Psoas muscle (tissue), 7 donors: ENCODE measurements at regions not wholly inside any gene's neighbourhood (a gene's known extent, or its start where the extent isn't known, plus 50 kb on each side); places are given as distances from the start of the nearest gene placed in this dataset.

ENCODE experiments used
- ATAC-seq, 4 donors: fragments of 200-7000 bp; cut with Tn5 transposase; one replicate each; pipeline ENCODE4 v1.9.1; 2020; ENCODE audit warnings: moderate library complexity in 3 of 4, mild to moderate bottlenecking in 2 of 4
- DNase-seq, 2 donors: peaks; one replicate each; pipeline ENCODE4 v3.0.0-alpha.2; 2020
- H3K27ac ChIP-seq: fragments of 200-600 bp; one replicate; pipeline ENCODE4 v1.8.0; 2022
- H3K27me3 ChIP-seq, 3 donors: fragments of 200-600 bp in 1 of 3; one replicate each; pipeline versions ENCODE4 v1.6.1 to v1.8.0; 2013 to 2022; ENCODE audit warnings: low read length in 2 of 3, mild to moderate bottlenecking in 2 of 3, moderate library complexity in 1 of 3; ENCODE audit not compliant: insufficient read depth in 3 of 3
- H3K36me3 ChIP-seq, 2 donors: fragments of 200-600 bp in 1 of 2; one replicate each; pipeline versions ENCODE4 v1.6.1 to v1.8.0; 2013 to 2022; ENCODE audit warnings: low read depth in 1 of 2, mild to moderate bottlenecking in 1 of 2, moderate library complexity in 1 of 2; ENCODE audit not compliant: insufficient read depth in 1 of 2
- H3K4me1 ChIP-seq: fragments of 200-600 bp; one replicate; pipeline ENCODE4 v1.8.0; 2022
- H3K4me3 ChIP-seq: fragments of 200-600 bp; one replicate; pipeline ENCODE4 v1.8.0; 2022; ENCODE audit warnings: mild to moderate bottlenecking
- H3K9me3 ChIP-seq: fragments of 200-600 bp; one replicate; pipeline ENCODE4 v1.8.0; 2022
- WGBS, 3 donors: extraction: QIAGEN DNeasy Blood & Tissue Kit; methylation state at CpG; one replicate each; pipeline versions ENCODE4 v1.1.6 to v1.1.7; 2013; 5-methylcytosine and 5-hydroxymethylcytosine counted together
- intact Hi-C, 2 donors: fragments of 100-400 bp; cut with DNase I; formaldehyde crosslinking; loops; one replicate each; pipeline versions ENCODE4 v1.11.0 to v1.14.2; 2022
- TF ChIP-seq, protein P1 (sequence below): fragments of 200-600 bp; IDR thresholded peaks from one replicate; pipeline ENCODE4 v1.8.0; 2022; ENCODE audit warnings: antibody characterized with exemption
- donor health status: healthy with polysubstance abuse.
- donor health status: DM: no; HTN: no; CAD: no; lungs with moderate emphysema.
- donor health status: Bipolar disorder and iron deficiency.
- donor health status: healthy.
- donor health status: DM: yes; HTN: yes; CAD: no.
- donor health status: DM: no; HTN: no; CAD: no.
- donor health status: DM: yes; HTN: yes; CAD: no.

DNA sequence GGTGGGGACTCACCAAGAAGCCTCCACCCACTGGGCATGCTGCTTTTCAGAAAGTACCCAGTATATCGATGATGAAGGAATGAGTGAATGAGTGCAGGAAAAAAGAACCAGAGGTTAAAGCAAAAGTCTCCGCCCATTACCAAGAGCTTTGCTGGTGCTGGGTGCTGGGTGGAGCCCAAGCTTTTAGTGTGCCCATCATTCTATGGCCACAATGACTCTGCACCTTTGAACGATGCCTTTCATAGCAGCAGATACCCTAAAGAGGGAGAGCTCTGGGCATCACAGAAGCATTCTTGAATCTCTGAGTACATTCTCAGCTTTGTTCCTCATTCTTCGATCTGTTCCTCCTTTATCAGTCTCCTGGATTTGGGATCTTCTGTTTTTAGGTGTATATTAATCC is 450.7 kb upstream of the CCL2 start:
- no peaks in the 10 kb centered on the region for H3K4me1 ChIP-seq
- WGBS, 3 donors, result 79 to 85% (median 80%) methylated on average over 4 of the region's 4 CpGs
- TF ChIP-seq, protein P1, sequence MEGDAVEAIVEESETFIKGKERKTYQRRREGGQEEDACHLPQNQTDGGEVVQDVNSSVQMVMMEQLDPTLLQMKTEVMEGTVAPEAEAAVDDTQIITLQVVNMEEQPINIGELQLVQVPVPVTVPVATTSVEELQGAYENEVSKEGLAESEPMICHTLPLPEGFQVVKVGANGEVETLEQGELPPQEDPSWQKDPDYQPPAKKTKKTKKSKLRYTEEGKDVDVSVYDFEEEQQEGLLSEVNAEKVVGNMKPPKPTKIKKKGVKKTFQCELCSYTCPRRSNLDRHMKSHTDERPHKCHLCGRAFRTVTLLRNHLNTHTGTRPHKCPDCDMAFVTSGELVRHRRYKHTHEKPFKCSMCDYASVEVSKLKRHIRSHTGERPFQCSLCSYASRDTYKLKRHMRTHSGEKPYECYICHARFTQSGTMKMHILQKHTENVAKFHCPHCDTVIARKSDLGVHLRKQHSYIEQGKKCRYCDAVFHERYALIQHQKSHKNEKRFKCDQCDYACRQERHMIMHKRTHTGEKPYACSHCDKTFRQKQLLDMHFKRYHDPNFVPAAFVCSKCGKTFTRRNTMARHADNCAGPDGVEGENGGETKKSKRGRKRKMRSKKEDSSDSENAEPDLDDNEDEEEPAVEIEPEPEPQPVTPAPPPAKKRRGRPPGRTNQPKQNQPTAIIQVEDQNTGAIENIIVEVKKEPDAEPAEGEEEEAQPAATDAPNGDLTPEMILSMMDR, result no peak
- ATAC-seq, result no peak
- H3K27me3 ChIP-seq, result peaks cover 0 to 12% (median 2%) of the 10 kb centered on the region in 3 donors
- no peaks in the 10 kb centered on the region for H3K36me3 ChIP-seq
- no peak overlapping the region for H3K27ac ChIP-seq
- no peak overlapping the region for H3K4me3 ChIP-seq
- DNase-seq, result no peak
- intact Hi-C loops, result no loop called here
- H3K9me3 ChIP-seq, result no peaks in the 10 kb centered on the region

DNA sequence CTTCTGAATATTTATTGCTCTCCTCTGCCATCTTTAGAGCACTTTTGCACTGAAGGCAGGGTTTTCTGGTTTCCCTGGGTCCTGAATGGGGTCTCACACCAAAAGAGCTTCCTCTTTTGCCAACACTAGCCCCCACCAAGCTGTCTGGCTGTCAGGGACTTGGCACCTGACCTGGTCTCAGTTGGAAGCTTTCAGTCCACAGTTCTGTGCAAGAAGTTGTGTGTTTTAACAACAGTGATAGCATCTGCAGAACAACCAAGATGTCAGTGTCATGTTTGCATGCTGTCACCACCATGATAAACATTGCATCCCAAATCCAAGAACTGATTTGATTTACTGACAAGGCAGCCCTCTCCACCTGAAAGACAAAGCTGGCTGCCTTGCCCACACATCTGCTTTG is 448.5 kb upstream of the CCL2 start:
- no peak for DNase-seq
- H3K4me3 ChIP-seq, result no peak overlapping the region
- peaks cover 0 to 9% (median 2%) of the 10 kb centered on the region in 3 donors for H3K27me3 ChIP-seq
- H3K9me3 ChIP-seq, result no peaks in the 10 kb centered on the region
- no peaks in the 10 kb centered on the region for H3K4me1 ChIP-seq
- intact Hi-C loops, result no loop called here
- TF ChIP-seq, protein P1, result no peak
- no peak overlapping the region for H3K27ac ChIP-seq
- no peaks in the 10 kb centered on the region for H3K36me3 ChIP-seq
- ATAC-seq, result no peak

DNA sequence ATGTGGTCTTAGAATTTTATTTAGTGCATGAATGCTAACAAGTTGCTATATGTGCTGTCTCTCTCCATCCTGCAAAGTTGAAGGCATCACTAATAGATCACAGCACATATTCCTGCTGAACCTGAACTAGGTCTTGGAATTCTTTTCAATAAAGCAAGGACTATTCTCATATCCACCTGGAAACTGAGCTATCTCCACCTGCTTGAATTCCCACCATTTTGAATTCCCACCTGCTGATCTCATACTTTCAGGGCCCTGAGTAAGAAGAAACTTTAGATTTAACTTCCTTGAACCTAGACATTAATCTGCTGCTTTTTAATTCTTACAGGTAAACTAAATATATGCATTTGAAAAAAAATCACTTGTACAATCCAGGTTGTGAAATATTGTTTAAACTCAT is 445.3 kb upstream of the CCL2 start:
- H3K9me3 ChIP-seq, result no peaks in the 10 kb centered on the region
- DNase-seq, result no peak
- H3K4me3 ChIP-seq, result no peak overlapping the region
- H3K36me3 ChIP-seq, result no peaks in the 10 kb centered on the region
- ATAC-seq, result no peak
- no peak overlapping the region for H3K27ac ChIP-seq
- TF ChIP-seq, protein P1, result no peak
- H3K27me3 ChIP-seq, result peaks cover 0 to 6% (median 4%) of the 10 kb centered on the region in 3 donors
- intact Hi-C loops, result no loop called here
- no peaks in the 10 kb centered on the region for H3K4me1 ChIP-seq

DNA sequence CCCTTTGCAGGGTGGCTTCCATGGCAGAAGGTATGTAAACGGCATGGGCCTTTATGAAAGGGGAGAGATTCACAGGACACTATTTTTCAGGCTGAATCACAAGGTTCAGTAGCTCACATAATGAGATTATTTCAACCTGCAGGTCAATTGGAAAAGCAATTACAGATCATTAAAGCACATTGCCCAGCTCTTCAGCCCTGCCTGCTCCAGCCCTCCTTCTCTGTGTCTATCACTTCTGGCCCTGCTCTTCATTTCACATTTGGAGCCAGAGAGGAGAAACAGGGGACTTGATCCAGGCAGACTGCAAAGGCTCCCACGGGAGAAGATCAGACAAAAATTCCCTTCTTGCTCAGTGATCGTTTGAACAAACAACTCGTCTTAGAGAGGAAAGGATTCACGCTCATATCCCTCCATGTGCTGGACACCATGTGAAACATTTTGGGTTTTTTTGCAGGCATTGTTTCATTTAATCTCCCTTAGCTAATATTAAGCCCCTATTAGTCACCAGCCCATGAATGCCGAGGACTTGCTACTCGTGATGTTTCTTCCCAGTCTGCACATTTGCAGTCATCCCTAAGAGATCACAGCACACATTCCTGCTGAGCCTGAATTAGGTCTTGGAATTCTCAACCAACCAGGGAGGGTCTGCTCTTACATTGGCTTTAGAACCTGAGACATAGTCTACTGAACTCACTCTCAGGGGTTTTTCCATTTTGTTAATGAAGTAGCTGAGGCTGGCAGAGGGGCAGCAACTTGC is 443.9 kb upstream of the CCL2 start:
- ATAC-seq (no peak), DNase-seq (no peak)
- Histone ChIP-seq H3K36me3 (no peaks in the 10 kb centered on the region), H3K4me1 (no peaks in the 10 kb centered on the region), H3K9me3 (no peaks in the 10 kb centered on the region), H3K27me3 (peaks cover 0 to 5% (median 2%) of the 10 kb centered on the region in 3 donors), H3K4me3 (no peak overlapping the region), H3K27ac (no peak overlapping the region)
- TF ChIP-seq, protein P1, result no peak
- 16 to 23% (median 22%) methylated on average over 7 of the region's 7 CpGs for WGBS, 3 donors
- intact Hi-C loops, result no loop called here
